ENCODE measurements at regions not wholly inside any gene's neighbourhood (a gene's known extent, or its start where the extent isn't known, plus 50 kb on each side); places are given as distances from the start of the nearest gene placed in this dataset.

- TF ChIP-seq POLR2A (IDR thresholded peaks at IDR 0.05; ENCODE audit: extremely low read depth, insufficient read length) (no peak), CTCF (IDR thresholded peaks at IDR 0.05; ENCODE audit: low read depth, low read length) (no peak), MAX (IDR thresholded peaks at IDR 0.05; ENCODE audit: low read depth, low read length) (no peak)
Observed at GRCh38 chr1:227403535-227403934, 85.2 kb upstream of the CDC42BPA start.

All from NB4 (cell line).